AG09319 (cell line): ENCODE measurements at regions not wholly inside any gene's neighbourhood (a gene's known extent, or its start where the extent isn't known, plus 50 kb on each side); places are given as distances from the start of the nearest gene placed in this dataset.

ENCODE experiments used
- DNase-seq: peaks from one replicate; pipeline ENCODE4 v3.0.0-alpha.2; 2010; ENCODE audit warnings: low read depth; ENCODE audit errors: extremely low read depth
- TF ChIP-seq, protein P1 (sequence below): IDR thresholded peaks from 2 replicates; pipeline ENCODE4 v1.5.1; 2011; ENCODE audit warnings: low read depth, mild to moderate bottlenecking, inconsistent platforms, low read length, moderate library complexity

GRCh38 chr2:156112323-156112722, 220.2 kb downstream of the NR4A2 start:
- no peak for DNase-seq
- TF ChIP-seq, protein P1, sequence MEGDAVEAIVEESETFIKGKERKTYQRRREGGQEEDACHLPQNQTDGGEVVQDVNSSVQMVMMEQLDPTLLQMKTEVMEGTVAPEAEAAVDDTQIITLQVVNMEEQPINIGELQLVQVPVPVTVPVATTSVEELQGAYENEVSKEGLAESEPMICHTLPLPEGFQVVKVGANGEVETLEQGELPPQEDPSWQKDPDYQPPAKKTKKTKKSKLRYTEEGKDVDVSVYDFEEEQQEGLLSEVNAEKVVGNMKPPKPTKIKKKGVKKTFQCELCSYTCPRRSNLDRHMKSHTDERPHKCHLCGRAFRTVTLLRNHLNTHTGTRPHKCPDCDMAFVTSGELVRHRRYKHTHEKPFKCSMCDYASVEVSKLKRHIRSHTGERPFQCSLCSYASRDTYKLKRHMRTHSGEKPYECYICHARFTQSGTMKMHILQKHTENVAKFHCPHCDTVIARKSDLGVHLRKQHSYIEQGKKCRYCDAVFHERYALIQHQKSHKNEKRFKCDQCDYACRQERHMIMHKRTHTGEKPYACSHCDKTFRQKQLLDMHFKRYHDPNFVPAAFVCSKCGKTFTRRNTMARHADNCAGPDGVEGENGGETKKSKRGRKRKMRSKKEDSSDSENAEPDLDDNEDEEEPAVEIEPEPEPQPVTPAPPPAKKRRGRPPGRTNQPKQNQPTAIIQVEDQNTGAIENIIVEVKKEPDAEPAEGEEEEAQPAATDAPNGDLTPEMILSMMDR, result no peak

- TF ChIP-seq, protein P1, result no peak; the same call in 1 of the 2 replicates
- DNase-seq, result no peak
Observed at GRCh38 chr2:156110890-156111289, 221.6 kb downstream of the NR4A2 start.

DNA sequence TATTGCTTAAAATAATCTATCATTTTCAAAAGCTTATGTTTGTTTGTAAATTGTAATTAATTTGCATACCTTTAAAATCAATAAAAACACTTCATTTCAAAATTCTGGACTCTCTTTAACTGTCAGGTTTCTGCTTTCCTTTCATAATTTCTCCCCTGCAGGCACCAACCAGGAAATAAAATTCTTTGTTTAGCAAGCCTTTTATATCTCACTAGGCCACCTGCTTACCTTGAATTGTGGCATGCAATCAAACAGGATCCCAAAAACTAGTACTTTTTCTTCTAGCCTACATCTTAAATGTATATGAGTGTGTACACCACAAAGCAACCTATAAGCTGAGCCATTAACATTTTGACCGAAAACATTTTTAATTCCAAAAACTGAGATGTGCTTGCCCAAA, 233.1 kb downstream of the NR4A2 start:
- no peak for DNase-seq

DNA sequence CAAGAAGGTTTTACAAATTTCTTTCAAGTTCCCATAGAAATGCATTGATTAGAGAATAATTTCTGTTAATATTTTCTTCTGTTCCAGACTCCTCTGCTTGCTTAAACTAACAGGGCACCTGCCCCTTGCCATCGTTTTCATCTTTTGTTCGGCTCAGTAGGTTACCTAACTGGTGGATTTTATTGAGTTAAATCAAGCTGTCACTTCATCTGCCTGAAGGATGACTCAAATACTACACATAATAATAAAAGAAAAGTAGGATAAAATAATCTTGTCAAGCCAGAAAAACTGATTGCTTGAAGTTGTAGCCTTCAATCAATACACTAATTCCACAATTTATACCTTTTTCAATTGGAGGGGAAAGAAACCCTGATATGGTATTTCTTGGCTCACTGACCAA, 234.0 kb downstream of the NR4A2 start:
- no peak for DNase-seq
- TF ChIP-seq, protein P1, result no peak

More for the DNA sequence above, 233.1 kb downstream of the NR4A2 start:
- TF ChIP-seq, protein P1, result no peak

- TF ChIP-seq, protein P1, result no peak
- DNase-seq, result no peak
Observed at GRCh38 chr2:156088587-156088986, 243.9 kb downstream of the NR4A2 start.

- DNase-seq, result no peak
- TF ChIP-seq, protein P1, result no peak
Observed at GRCh38 chr2:156087875-156088274, 244.6 kb downstream of the NR4A2 start.

DNA sequence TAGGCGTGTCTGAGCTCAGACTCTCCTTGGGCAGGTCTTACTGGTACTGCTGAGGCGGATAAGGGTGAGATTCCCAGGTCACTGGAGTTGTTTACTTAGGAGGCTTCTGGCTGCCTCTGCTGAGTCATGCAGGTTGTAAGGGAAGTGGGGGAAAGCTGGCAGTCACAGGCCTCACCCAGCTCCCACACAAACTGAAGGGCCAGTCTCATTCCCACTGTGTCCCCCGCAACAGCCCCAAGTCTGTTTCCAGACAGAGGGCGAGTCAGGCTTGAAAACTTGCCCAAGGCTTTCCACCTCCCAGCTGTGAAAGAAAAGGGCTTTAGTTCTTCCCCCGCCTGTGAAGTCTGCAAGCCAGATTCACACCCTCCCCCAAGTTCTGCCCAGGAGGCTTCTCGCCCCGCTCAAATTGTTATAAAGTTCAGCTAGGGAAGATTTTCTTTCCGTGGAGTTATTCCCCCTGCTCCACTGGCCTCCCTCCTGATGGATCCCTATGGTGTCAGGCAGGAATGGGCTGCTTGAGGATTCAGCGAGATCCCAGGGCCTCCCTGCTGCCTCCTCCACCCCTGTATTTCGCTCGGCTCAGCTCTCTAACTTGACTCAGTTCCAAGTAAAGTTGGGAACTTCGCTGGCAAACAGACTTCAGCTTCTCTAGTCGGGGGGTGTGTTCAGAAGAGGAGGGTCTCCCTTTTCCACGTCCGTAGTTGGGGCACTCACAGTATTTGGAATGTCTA, 248.6 kb downstream of the NR4A2 start:
- DNase-seq, result no peak

More for the DNA sequence above, 248.6 kb downstream of the NR4A2 start:
- TF ChIP-seq, protein P1, result no peak
